Activated CD8-positive, alpha-beta T cell treated with anti-CD3 and anti-CD28 coated beads, Interleukin-2, amount 10 ng/mL, durations not matched to agents 7 days and 5 days (primary cell): ENCODE measurements at regions not wholly inside any gene's neighbourhood (a gene's known extent, or its start where the extent isn't known, plus 50 kb on each side); places are given as distances from the start of the nearest gene placed in this dataset.

Experiments used
- ATAC-seq: fragments of 150-1000 bp; cut with Tn5 transposase; one replicate; pipeline ENCODE4 v1.10.0; 2021; ENCODE audit warnings: moderate library complexity
- CTCF ChIA-PET: fragments of 350-600 bp; sonication (Branson Sonifier 250); formaldehyde crosslinking; loops from one replicate; lab custom pipeline; 2021; ENCODE audit warnings: antibody characterized with exemption; lab: Charles Lee
- POLR2A ChIA-PET: fragments of 350-600 bp; sonication (Branson Sonifier 250); formaldehyde crosslinking; loops from one replicate; lab custom pipeline; 2021; ENCODE audit warnings: antibody characterized with exemption; lab: Charles Lee
- DNase-seq: peaks from one replicate; pipeline ENCODE4 v3.0.0-alpha.2; 2020
- H3K27ac Mint-ChIP-seq: one replicate; pipeline ENCODE4 v1.8.0; 2021; ENCODE audit warnings: mild to moderate bottlenecking, mixed read lengths
- H3K27me3 Mint-ChIP-seq: one replicate; pipeline ENCODE4 v1.8.0; 2021; ENCODE audit warnings: low read depth, mixed read lengths
- H3K36me3 Mint-ChIP-seq: one replicate; pipeline ENCODE4 v1.8.0; 2021; ENCODE audit warnings: low read depth, mixed read lengths
- H3K4me1 Mint-ChIP-seq: one replicate; pipeline ENCODE4 v1.8.0; 2021; ENCODE audit warnings: low read depth, mixed read lengths
- H3K4me3 Mint-ChIP-seq: one replicate; pipeline ENCODE4 v1.8.0; 2021; ENCODE audit warnings: mild to moderate bottlenecking, mixed read lengths
- H3K9me3 Mint-ChIP-seq: one replicate; pipeline ENCODE4 v1.8.0; 2022; ENCODE audit warnings: mixed read lengths; ENCODE audit not compliant: insufficient read depth

DNA sequence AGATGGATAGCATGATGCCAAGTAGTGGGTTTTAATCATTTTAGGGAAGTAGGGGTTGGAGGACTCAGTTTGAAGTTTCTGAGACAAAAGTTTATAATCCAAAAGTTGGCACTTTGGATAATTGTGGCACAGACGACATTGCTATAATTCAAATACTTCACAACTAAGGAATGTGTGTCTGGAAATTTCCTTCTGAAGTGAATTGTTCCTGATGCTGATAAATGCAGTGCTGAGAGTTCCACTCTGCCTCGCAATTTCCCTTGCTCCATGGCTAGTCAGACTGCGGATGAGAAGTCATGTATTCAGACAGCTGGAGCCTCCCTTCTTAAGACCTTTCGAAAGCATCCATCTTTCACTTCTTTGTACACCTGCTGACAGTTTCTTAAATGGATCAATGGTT lies 393.3 kb upstream of the PRICKLE1 start:
- H3K4me3 Mint-ChIP-seq, result no peak overlapping the region
- CTCF ChIA-PET, result no interaction called here

DNA sequence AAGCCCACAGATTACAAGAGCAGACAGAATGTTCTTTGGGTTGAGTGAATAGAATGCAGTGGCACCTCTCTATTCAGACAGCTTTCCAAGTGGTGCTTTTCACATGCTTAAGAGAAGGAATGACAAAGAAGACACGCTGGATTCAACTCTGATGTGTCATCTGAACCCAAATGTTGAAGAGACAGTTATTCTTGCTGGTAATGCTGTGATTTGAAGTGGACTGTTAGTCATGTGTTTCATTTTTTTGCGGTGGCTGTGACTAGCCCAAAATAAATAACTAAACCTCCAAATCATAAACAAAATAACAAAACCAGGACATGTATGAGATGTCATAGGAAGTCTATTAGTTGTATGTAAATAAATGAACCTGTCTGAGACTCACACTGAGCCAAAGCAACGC lies 391.8 kb upstream of the PRICKLE1 start:
- POLR2A ChIA-PET, result no interaction called here
- CTCF ChIA-PET, result no interaction called here
- H3K9me3 Mint-ChIP-seq, result no peaks in the 10 kb centered on the region
- H3K4me1 Mint-ChIP-seq, result no peaks in the 10 kb centered on the region
- ATAC-seq (no peak), DNase-seq (no peak)
- no peak overlapping the region for H3K27ac Mint-ChIP-seq
- no peaks in the 10 kb centered on the region for H3K36me3 Mint-ChIP-seq
- H3K27me3 Mint-ChIP-seq, result no peaks in the 10 kb centered on the region
- H3K4me3 Mint-ChIP-seq, result no peak overlapping the region

More for the DNA sequence above, 393.3 kb upstream of the PRICKLE1 start:
- no peaks in the 10 kb centered on the region for H3K36me3 Mint-ChIP-seq
- POLR2A ChIA-PET, result no interaction called here
- H3K27ac Mint-ChIP-seq, result no peak overlapping the region
- DNase-seq (no peak), ATAC-seq (no peak)
- H3K9me3 Mint-ChIP-seq, result no peaks in the 10 kb centered on the region
- no peaks in the 10 kb centered on the region for H3K27me3 Mint-ChIP-seq
- no peaks in the 10 kb centered on the region for H3K4me1 Mint-ChIP-seq

- H3K9me3 Mint-ChIP-seq, result no peaks in the 10 kb centered on the region
- no peaks in the 10 kb centered on the region for H3K36me3 Mint-ChIP-seq
- H3K4me3 Mint-ChIP-seq, result no peak overlapping the region
- POLR2A ChIA-PET, result no interaction called here
- CTCF ChIA-PET, result no interaction called here
- no peaks in the 10 kb centered on the region for H3K4me1 Mint-ChIP-seq
- H3K27me3 Mint-ChIP-seq, result no peaks in the 10 kb centered on the region
- H3K27ac Mint-ChIP-seq, result no peak overlapping the region
- ATAC-seq (no peak), DNase-seq (no peak)
These were observed 390.9 kb upstream of the PRICKLE1 start for GRCh38 chr12:42980441-42980840.

- Mint-ChIP-seq H3K4me1 (no peaks in the 10 kb centered on the region), H3K4me3 (no peak overlapping the region), H3K27ac (no peak overlapping the region), H3K27me3 (no peaks in the 10 kb centered on the region), H3K36me3 (no peaks in the 10 kb centered on the region), H3K9me3 (no peaks in the 10 kb centered on the region)
- no peak for ATAC-seq
- CTCF ChIA-PET, result no interaction called here
- POLR2A ChIA-PET, result no interaction called here
- no peak for DNase-seq
These were observed 390.2 kb upstream of the PRICKLE1 start for GRCh38 chr12:42979746-42980145.

GRCh38 chr12:42978708-42979107 lies 389.2 kb upstream of the PRICKLE1 start:
- no peaks in the 10 kb centered on the region for H3K36me3 Mint-ChIP-seq
- ChIA-PET CTCF (no interaction called here), POLR2A (no interaction called here)

DNA sequence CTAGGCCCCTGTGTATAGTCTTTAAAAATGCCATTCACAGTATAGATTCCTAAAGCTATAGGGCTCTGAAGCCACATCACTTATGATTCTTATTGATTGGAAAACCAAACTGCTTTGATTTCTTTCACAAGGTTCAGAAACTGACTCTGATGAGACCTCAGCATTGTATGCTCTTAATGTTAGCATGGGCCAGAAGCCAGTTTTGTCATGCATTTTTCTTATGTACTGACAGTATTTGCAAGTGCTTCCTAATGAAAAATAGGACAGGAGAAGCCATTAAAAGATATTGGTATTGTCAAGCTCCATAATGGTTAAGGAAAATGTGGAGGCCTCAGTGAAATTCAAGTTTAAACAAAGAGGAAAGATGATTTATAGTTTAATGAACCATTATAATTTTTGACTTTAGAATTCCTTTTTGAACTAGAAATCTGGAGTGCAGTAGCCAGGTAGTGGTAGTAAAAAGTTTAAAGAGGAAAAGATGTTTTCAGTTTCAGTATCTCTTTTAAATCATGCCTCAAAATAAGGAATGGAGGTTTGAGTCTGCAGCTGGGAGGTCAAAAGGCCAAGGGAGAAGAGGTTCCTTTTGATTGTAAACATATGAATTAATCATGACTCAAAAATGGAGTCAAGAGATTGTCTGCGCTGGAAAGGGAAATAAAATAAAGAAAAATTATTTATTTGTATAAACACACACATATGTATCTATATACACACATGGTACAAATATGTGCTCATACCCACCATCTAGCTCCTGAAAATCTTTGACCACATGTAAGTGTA lies 388.1 kb upstream of the PRICKLE1 start:
- no peaks in the 10 kb centered on the region for H3K27me3 Mint-ChIP-seq
- ChIA-PET POLR2A (no interaction called here), CTCF (no interaction called here)
- DNase-seq (no peak), ATAC-seq (no peak)
- H3K27ac Mint-ChIP-seq, result no peak overlapping the region
- H3K4me3 Mint-ChIP-seq, result no peak overlapping the region
- no peaks in the 10 kb centered on the region for H3K36me3 Mint-ChIP-seq
- H3K9me3 Mint-ChIP-seq, result no peaks in the 10 kb centered on the region
- H3K4me1 Mint-ChIP-seq, result no peaks in the 10 kb centered on the region

More at GRCh38 chr12:42978708-42979107, 389.2 kb upstream of the PRICKLE1 start:
- DNase-seq, result no peak
- Mint-ChIP-seq H3K27ac (no peak overlapping the region), H3K4me1 (no peaks in the 10 kb centered on the region), H3K27me3 (no peaks in the 10 kb centered on the region), H3K4me3 (no peak overlapping the region), H3K9me3 (no peaks in the 10 kb centered on the region)
- no peak for ATAC-seq

- POLR2A ChIA-PET, result no interaction called here
- H3K36me3 Mint-ChIP-seq, result no peaks in the 10 kb centered on the region
- H3K4me1 Mint-ChIP-seq, result no peaks in the 10 kb centered on the region
- H3K4me3 Mint-ChIP-seq, result no peak overlapping the region
- H3K27me3 Mint-ChIP-seq, result no peaks in the 10 kb centered on the region
- H3K27ac Mint-ChIP-seq, result no peak overlapping the region
- CTCF ChIA-PET, result no interaction called here
- DNase-seq, result no peak
- ATAC-seq, result no peak
- H3K9me3 Mint-ChIP-seq, result no peaks in the 10 kb centered on the region
These were observed 387.1 kb upstream of the PRICKLE1 start for GRCh38 chr12:42976620-42977019.

GRCh38 chr12:42976122-42976521 lies 386.6 kb upstream of the PRICKLE1 start:
- Mint-ChIP-seq H3K36me3 (no peaks in the 10 kb centered on the region), H3K4me1 (no peaks in the 10 kb centered on the region), H3K27ac (no peak overlapping the region), H3K9me3 (no peaks in the 10 kb centered on the region), H3K27me3 (no peaks in the 10 kb centered on the region), H3K4me3 (no peak overlapping the region)
- no peak for ATAC-seq
- ChIA-PET POLR2A (no interaction called here), CTCF (no interaction called here)
- DNase-seq, result no peak

- POLR2A ChIA-PET, result no interaction called here
- Mint-ChIP-seq H3K36me3 (no peaks in the 10 kb centered on the region), H3K9me3 (no peaks in the 10 kb centered on the region), H3K4me1 (no peaks in the 10 kb centered on the region), H3K27ac (no peak overlapping the region), H3K4me3 (no peak overlapping the region), H3K27me3 (no peaks in the 10 kb centered on the region)
- DNase-seq, result no peak
- no peak for ATAC-seq
- CTCF ChIA-PET, result no interaction called here
These were observed 379.8 kb upstream of the PRICKLE1 start for GRCh38 chr12:42969355-42969754.

DNA sequence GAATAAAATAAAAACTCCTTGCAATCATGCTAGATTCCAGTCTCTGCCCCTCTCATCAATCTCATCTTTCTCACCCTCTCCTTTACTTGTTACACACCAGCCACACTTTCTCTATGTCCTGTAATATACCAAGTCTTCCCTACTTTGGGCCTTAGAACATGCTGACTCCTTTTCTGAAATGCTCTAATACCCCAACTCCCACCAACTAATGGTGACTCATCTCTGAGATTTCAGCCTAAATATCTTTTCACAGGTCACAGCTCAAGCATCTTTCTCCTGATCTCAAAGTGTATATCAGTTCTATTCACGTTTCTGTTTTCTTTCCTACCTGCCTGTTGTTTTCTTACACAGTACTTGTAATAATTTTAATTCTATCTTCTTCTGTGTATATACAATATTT lies 378.9 kb upstream of the PRICKLE1 start:
- ChIA-PET CTCF (no interaction called here), POLR2A (no interaction called here)
- H3K9me3 Mint-ChIP-seq, result no peaks in the 10 kb centered on the region
- DNase-seq (no peak), ATAC-seq (no peak)
- H3K4me3 Mint-ChIP-seq, result no peak overlapping the region
- no peaks in the 10 kb centered on the region for H3K27me3 Mint-ChIP-seq
- H3K27ac Mint-ChIP-seq, result no peak overlapping the region
- H3K36me3 Mint-ChIP-seq, result no peaks in the 10 kb centered on the region
- H3K4me1 Mint-ChIP-seq, result no peaks in the 10 kb centered on the region

DNA sequence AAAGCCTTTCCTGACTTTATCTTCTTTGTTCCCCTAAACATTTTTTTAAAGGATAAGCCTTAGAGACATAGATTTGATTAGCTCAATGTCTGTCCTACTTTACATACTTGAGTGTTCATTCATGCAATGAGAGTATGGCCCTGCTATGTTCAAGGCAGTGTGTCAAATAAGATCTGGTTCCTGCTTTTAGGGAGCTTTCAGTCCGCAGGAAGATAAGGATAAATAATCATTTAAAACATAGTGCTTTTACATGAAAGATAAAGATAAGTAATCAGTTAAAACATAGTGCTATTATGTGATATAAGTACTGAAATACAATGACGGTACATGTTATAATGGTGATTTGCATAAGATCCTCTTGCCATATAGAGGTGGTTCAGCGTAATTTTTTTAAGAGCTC lies 378.3 kb upstream of the PRICKLE1 start:
- no peak for ATAC-seq
- H3K27ac Mint-ChIP-seq, result no peak overlapping the region
- DNase-seq, result no peak
- no peaks in the 10 kb centered on the region for H3K36me3 Mint-ChIP-seq
- CTCF ChIA-PET, result no interaction called here
- H3K27me3 Mint-ChIP-seq, result no peaks in the 10 kb centered on the region
- H3K4me1 Mint-ChIP-seq, result no peaks in the 10 kb centered on the region
- POLR2A ChIA-PET, result no interaction called here
- no peak overlapping the region for H3K4me3 Mint-ChIP-seq
- H3K9me3 Mint-ChIP-seq, result no peaks in the 10 kb centered on the region

- H3K27me3 Mint-ChIP-seq, result no peaks in the 10 kb centered on the region
- no peak overlapping the region for H3K27ac Mint-ChIP-seq
- H3K4me3 Mint-ChIP-seq, result no peak overlapping the region
- no peaks in the 10 kb centered on the region for H3K36me3 Mint-ChIP-seq
- no peaks in the 10 kb centered on the region for H3K4me1 Mint-ChIP-seq
- DNase-seq, result no peak
- no peaks in the 10 kb centered on the region for H3K9me3 Mint-ChIP-seq
- CTCF ChIA-PET, result interaction anchor here (0.8 kb wide), 1 partner anchor 137 kb away, joined by 3 read pairs; no protein-coding TSS in a partner anchor
- ATAC-seq, result no peak
- POLR2A ChIA-PET, result no interaction called here
These were observed 374.4 kb upstream of the PRICKLE1 start for GRCh38 chr12:42963988-42964387.

DNA sequence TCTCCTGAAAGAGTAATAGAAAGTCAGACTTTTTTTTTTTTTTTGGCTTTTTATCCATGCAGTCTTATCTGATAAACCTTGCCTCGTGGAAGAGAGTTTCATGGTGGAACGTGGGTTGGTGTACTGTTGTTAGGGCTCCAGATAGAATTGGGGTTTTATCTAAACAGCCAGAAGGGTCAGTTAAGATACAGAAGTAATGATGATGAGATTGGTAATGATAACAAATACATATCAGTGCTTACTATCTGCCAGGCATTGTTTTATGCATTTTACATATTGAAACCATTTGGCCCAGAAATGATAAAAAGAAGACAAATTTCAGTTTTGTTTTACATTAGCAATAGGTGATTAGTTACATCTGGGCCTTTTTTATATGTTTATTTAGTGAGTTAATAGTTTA lies 372.8 kb upstream of the PRICKLE1 start:
- POLR2A ChIA-PET, result no interaction called here
- no peak overlapping the region for H3K27ac Mint-ChIP-seq

More for the DNA sequence above, 372.8 kb upstream of the PRICKLE1 start:
- Mint-ChIP-seq H3K9me3 (no peaks in the 10 kb centered on the region), H3K4me1 (no peaks in the 10 kb centered on the region), H3K36me3 (no peaks in the 10 kb centered on the region), H3K4me3 (no peak overlapping the region), H3K27me3 (no peaks in the 10 kb centered on the region)
- ATAC-seq, result no peak
- no peak for DNase-seq
- CTCF ChIA-PET, result no interaction called here
